ENCODE measurements at regions not wholly inside any gene's neighbourhood (a gene's known extent, or its start where the extent isn't known, plus 50 kb on each side); places are given as distances from the start of the nearest gene placed in this dataset.

GRCh38 chr6:138593124-138593877, 94.0 kb upstream of the NHSL1 start (continued):
- TF ChIP-seq CUX1 (IDR thresholded peaks at IDR 0.05; ENCODE audit: insufficient replicate concordance, low read depth, low read length): peak; percentile 3
- no peak; the same call in 1 of the 2 replicates for TF ChIP-seq FOXM1 (IDR thresholded peaks at IDR 0.05; ENCODE audit: low read depth, low read length)
- TF ChIP-seq SMARCA5 (IDR thresholded peaks at IDR 0.05): peak; percentile 65; the same call in 1 of the 2 replicates
- TF ChIP-seq BACH1 (IDR thresholded peaks at IDR 0.05; ENCODE audit: borderline replicate concordance): peak; percentile 60
- peak; percentile 95 for TF ChIP-seq IKZF1 (conservative IDR thresholded peaks at IDR 0.05)
- TF ChIP-seq CREM (IDR thresholded peaks at IDR 0.05; ENCODE audit: low read depth): peak; percentile 89
- TF ChIP-seq STAT3 (IDR thresholded peaks at IDR 0.05; ENCODE audit: low read depth, low read length): no peak
- peak in 1 of 2 experiments; percentile 96; a peak in 2 of 4 replicates for TF ChIP-seq ETV6 (conservative IDR thresholded peaks at IDR 0.05 in 1 of 2, IDR thresholded peaks at IDR 0.05 in 1 of 2; ENCODE audit: borderline replicate concordance in 1 of 2, low read depth in 1 of 2)
- 0 out of 2 replicates have a peak, but pooled peaks have one; percentile 39 for TF ChIP-seq LARP7 (IDR thresholded peaks at IDR 0.05)
- TF ChIP-seq NFYB (IDR thresholded peaks at IDR 0.05; ENCODE audit: insufficient read depth, low read depth, low read length): no peak
- TF ChIP-seq ATF2 (IDR thresholded peaks at IDR 0.05; ENCODE audit: low read length): peak; percentile 73
- TF ChIP-seq NR2F1 (conservative IDR thresholded peaks at IDR 0.05): 0 out of 2 replicates have a peak, but pooled peaks have one; percentile 10
- TF ChIP-seq BHLHE40 (IDR thresholded peaks at IDR 0.05; ENCODE audit: borderline replicate concordance in 1 of 2, low read depth in 2 of 2, low read length in 1 of 2): peak; percentile 87 to 90
- peak; percentile 26; the same call in 1 of the 2 replicates for TF ChIP-seq BMI1 (IDR thresholded peaks at IDR 0.05; ENCODE audit: borderline replicate concordance)
- peak; percentile 90 for TF ChIP-seq JUNB (IDR thresholded peaks at IDR 0.05)
- no peak for TF ChIP-seq ZBTB4 (CRISPR knock-in tag; IDR thresholded peaks at IDR 0.05)
- peak; percentile 93 for TF ChIP-seq DPF2 (IDR thresholded peaks at IDR 0.05)
- TF ChIP-seq SKIL (IDR thresholded peaks at IDR 0.05; ENCODE audit: low read depth, poor library complexity, severe bottlenecking): peak; percentile 46

Data from GM12878 (cell line).